Choroid plexus epithelial cell (primary cell): ENCODE measurements at regions not wholly inside any gene's neighbourhood (a gene's known extent, or its start where the extent isn't known, plus 50 kb on each side); places are given as distances from the start of the nearest gene placed in this dataset.

Source experiments
- DNase-seq: peaks from one replicate; pipeline ENCODE4 v3.0.0-alpha.2; 2010; ENCODE audit warnings: low read depth
- H3K4me3 ChIP-seq: 2 replicates; pipeline ENCODE4 v1.5.1; 2011; ENCODE audit warnings: low read depth, mild to moderate bottlenecking, control low read depth, low read length, moderate library complexity
- TF ChIP-seq, protein P1 (sequence below): conservative IDR thresholded peaks from 2 replicates; pipeline ENCODE4 v1.5.1; 2011; ENCODE audit warnings: low read depth, mild to moderate bottlenecking, control low read depth, inconsistent platforms, low read length, moderate library complexity

DNA sequence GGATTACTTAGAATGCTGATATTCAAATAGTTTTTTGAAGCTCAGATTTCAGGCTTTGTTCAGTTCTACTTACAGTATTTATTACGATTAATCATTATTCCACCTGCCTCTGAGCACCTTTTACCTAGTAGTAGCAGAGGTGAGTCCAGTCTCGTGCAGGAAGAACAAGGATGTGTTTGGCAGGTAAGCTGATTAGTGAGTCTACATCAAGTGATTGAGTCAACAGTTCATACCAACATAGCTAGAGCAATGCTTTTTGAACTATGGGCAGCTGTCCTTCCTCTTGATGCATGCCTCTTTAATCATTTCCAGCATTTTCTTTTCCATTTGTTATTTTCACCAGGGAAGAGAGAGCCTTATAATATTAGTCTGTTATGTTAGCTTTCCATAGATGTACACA is 838.9 kb downstream of the USP25 start:
- no peak overlapping the region for H3K4me3 ChIP-seq
- no peak for DNase-seq
- TF ChIP-seq, protein P1, sequence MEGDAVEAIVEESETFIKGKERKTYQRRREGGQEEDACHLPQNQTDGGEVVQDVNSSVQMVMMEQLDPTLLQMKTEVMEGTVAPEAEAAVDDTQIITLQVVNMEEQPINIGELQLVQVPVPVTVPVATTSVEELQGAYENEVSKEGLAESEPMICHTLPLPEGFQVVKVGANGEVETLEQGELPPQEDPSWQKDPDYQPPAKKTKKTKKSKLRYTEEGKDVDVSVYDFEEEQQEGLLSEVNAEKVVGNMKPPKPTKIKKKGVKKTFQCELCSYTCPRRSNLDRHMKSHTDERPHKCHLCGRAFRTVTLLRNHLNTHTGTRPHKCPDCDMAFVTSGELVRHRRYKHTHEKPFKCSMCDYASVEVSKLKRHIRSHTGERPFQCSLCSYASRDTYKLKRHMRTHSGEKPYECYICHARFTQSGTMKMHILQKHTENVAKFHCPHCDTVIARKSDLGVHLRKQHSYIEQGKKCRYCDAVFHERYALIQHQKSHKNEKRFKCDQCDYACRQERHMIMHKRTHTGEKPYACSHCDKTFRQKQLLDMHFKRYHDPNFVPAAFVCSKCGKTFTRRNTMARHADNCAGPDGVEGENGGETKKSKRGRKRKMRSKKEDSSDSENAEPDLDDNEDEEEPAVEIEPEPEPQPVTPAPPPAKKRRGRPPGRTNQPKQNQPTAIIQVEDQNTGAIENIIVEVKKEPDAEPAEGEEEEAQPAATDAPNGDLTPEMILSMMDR = no peak

DNA sequence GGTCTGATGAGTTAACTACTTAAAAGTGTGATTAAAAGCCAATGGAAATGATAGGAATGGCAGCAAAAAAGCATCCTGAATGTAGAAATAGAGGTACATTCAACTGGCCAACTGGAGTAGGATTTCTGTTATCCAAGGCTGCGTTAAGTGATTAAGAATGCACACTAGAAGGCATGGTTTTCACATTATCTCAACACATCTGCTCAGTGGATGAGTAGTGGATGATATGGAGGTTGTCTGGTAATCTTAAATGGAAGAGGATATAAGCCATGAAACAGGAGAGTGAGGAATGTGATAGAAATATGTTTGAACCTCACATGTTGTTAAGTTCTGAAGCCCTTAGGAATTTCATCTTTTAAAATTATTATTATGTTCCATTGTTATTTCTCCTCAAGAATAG is 839.9 kb downstream of the USP25 start:
- no peak overlapping the region for H3K4me3 ChIP-seq
- peak; percentile 48 for DNase-seq

DNA sequence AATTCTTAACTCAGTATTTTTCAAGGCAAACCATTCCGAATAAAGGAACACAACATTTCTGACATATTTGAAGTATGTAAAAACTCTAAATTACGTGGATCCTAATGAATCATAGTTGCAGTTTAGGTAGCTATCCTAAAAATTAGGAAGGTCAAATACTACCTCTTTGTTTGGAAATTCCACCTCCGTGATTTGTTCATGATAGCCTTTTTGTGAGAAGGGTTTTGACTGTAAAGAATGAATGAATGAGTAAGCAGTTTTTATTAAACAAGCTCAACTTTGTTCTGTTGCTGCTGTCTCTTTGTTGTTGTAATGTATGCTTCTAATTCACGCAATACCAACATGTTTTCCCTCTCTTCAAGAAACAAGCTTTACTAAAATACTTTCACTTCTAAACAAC is 840.4 kb downstream of the USP25 start:
- no peak for DNase-seq
- TF ChIP-seq, protein P1 = no peak
- no peak overlapping the region for H3K4me3 ChIP-seq

More for the DNA sequence above, 839.9 kb downstream of the USP25 start:
- TF ChIP-seq, protein P1 = no peak

DNA sequence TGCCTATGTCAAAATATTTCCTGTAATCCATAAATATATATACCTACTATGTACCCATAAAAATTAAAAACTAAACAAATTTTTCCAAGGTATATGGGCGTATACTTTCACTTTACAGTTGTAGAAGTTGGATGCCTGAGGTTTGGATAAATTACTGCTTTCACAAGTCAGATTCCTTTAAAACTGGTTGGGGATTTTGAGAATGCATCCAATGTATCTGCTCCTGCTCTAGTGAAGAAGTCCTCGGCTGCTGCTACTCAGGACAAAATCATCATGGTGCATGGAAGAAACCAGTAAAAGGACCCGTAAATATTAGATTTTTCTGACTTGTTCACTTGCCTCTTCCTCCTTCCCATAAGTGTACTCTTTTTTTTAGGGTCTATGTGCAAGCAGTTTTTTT is 841.1 kb downstream of the USP25 start:
- TF ChIP-seq, protein P1 = no peak
- H3K4me3 ChIP-seq = no peak overlapping the region
- DNase-seq = peak; percentile 52

DNA sequence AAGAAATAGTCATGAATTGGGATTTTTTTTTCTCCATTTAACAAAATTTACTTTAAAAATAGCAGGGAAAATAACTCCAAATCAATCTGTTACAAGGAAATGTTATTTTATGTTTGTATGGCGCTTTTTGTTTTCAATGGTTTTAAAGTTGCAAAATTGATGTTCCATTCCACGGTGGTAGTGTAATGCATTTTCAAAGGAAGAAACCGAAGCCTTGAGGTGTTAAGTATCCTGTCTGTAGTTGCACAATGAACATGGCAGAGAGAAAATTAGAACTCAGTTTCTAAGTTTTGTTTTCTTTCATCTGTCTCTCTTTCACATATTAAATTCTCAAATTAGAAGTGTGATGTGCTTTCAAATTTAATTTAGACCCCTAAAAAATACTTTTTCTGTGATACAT is 841.8 kb downstream of the USP25 start:
- peak; percentile 79 for DNase-seq
- TF ChIP-seq, protein P1 = no peak
- H3K4me3 ChIP-seq = no peak overlapping the region

DNA sequence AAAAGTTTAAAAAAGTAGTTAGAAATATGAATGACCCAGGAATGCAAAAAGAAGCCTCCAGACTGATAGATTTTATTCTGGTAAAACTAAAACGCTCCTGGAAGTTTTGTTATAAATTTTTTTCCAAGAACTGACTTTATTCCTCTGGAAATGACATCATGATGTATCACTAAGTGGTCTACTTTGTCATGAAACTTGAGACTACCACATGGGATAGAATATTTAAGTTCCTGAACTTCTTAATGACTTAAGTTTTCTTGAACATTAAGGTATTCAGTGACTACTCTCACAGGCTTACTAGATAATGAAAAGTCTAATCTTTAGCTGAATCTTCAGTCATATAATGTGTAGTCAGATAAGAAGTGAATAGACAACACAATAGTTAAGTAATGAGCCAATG is 842.2 kb downstream of the USP25 start:
- no peak overlapping the region for H3K4me3 ChIP-seq
- peak; percentile 54 for DNase-seq
- TF ChIP-seq, protein P1 = no peak

DNA sequence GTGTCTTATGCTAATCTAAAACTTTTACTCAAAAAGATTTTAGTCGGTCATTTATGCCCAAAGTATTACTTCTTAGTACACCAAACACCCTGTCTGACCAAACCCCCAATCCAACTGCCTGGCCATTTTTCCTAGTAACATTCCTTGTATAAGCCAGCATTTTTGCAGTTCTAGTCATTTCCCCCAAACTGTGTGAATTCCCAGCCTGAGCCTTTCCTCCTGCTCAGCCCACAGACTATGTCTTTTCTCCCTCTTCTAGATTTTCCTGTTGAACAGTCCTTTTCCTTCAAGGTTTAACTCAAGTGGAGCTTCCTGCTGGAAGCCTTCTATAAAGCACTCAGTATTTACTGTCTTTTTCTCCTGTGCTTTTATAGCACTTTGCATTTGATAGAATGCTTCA is 843.8 kb downstream of the USP25 start:
- DNase-seq = peak; percentile 41
- TF ChIP-seq, protein P1 = no peak
- H3K4me3 ChIP-seq = no peak overlapping the region
